ENCODE measurements at regions not wholly inside any gene's neighbourhood (a gene's known extent, or its start where the extent isn't known, plus 50 kb on each side); places are given as distances from the start of the nearest gene placed in this dataset.

- Histone ChIP-seq H3K9ac (ENCODE audit: low read depth, low read length) (no peak overlapping the region), H3K79me2 (ENCODE audit: insufficient read depth, low read length) (no peaks in the 10 kb centered on the region), H3K4me2 (ENCODE audit: insufficient read depth, low read length) (no peak overlapping the region), H3K4me3 (ENCODE audit: low read depth in 1 of 2, low read length in 2 of 2) (no peak overlapping the region), H3K4me1 (ENCODE audit: insufficient read depth, low read length) (no peaks in the 10 kb centered on the region), H2AFZ (ENCODE audit: low read depth, low read length) (no peak overlapping the region), H4K20me1 (ENCODE audit: insufficient read depth, low read length) (no peaks in the 10 kb centered on the region), H3K27ac (ENCODE audit: low read length) (no peak overlapping the region), H3K27me3 (ENCODE audit: insufficient read depth, low read length, poor library complexity) (no peaks in the 10 kb centered on the region), H3K9me3 (ENCODE audit: insufficient read depth, low read length, severe bottlenecking) (no peaks in the 10 kb centered on the region), H3K36me3 (ENCODE audit: insufficient read depth, low read length) (no peaks in the 10 kb centered on the region)
- ATAC-seq (ENCODE audit: insufficient read depth, low read depth) (no peak), DNase-seq (no peak)
- TF ChIP-seq CTCF (IDR thresholded peaks at IDR 0.05; ENCODE audit: borderline replicate concordance, extremely low read depth, low read length, poor library complexity, severe bottlenecking) (no peak), EZH2 (IDR thresholded peaks at IDR 0.05; ENCODE audit: borderline replicate concordance, low read depth, low read length, severe bottlenecking) (no peak)
Observed at GRCh38 chr15:73001840-73002239, 50.4 kb upstream of the NEO1 start.

GRCh38 chr15:73000293-73000692 lies 52.0 kb upstream of the NEO1 start:
- no peak overlapping the region for H3K27ac ChIP-seq (ENCODE audit: low read length)
- ATAC-seq (ENCODE audit: insufficient read depth, low read depth) (no peak), DNase-seq (no peak)
- H3K9me3 ChIP-seq (ENCODE audit: insufficient read depth, low read length, severe bottlenecking): no peaks in the 10 kb centered on the region
- TF ChIP-seq CTCF (IDR thresholded peaks at IDR 0.05; ENCODE audit: borderline replicate concordance, extremely low read depth, low read length, poor library complexity, severe bottlenecking) (no peak), EZH2 (IDR thresholded peaks at IDR 0.05; ENCODE audit: borderline replicate concordance, low read depth, low read length, severe bottlenecking) (no peak)
- H4K20me1 ChIP-seq (ENCODE audit: insufficient read depth, low read length): no peaks in the 10 kb centered on the region
- H3K9ac ChIP-seq (ENCODE audit: low read depth, low read length): no peak overlapping the region
- H2AFZ ChIP-seq (ENCODE audit: low read depth, low read length): no peak overlapping the region
- no peak overlapping the region for H3K4me2 ChIP-seq (ENCODE audit: insufficient read depth, low read length)
- H3K36me3 ChIP-seq (ENCODE audit: insufficient read depth, low read length): no peaks in the 10 kb centered on the region
- no peak overlapping the region for H3K4me3 ChIP-seq (ENCODE audit: low read depth in 1 of 2, low read length in 2 of 2)
- no peaks in the 10 kb centered on the region for H3K4me1 ChIP-seq (ENCODE audit: insufficient read depth, low read length)
- H3K79me2 ChIP-seq (ENCODE audit: insufficient read depth, low read length): no peaks in the 10 kb centered on the region
- peaks cover 3% of the 10 kb centered on the region for H3K27me3 ChIP-seq (ENCODE audit: insufficient read depth, low read length, poor library complexity)

GRCh38 chr15:72999586-72999985 lies 52.7 kb upstream of the NEO1 start:
- H3K9ac ChIP-seq (ENCODE audit: low read depth, low read length): no peak overlapping the region
- H3K9me3 ChIP-seq (ENCODE audit: insufficient read depth, low read length, severe bottlenecking): no peaks in the 10 kb centered on the region
- no peaks in the 10 kb centered on the region for H3K36me3 ChIP-seq (ENCODE audit: insufficient read depth, low read length)
- peaks cover 3% of the 10 kb centered on the region for H3K27me3 ChIP-seq (ENCODE audit: insufficient read depth, low read length, poor library complexity)
- H3K4me2 ChIP-seq (ENCODE audit: insufficient read depth, low read length): no peak overlapping the region
- H3K27ac ChIP-seq (ENCODE audit: low read length): no peak overlapping the region
- no peak for DNase-seq
- TF ChIP-seq CTCF (IDR thresholded peaks at IDR 0.05; ENCODE audit: borderline replicate concordance, extremely low read depth, low read length, poor library complexity, severe bottlenecking): no peak
- no peak for TF ChIP-seq EZH2 (IDR thresholded peaks at IDR 0.05; ENCODE audit: borderline replicate concordance, low read depth, low read length, severe bottlenecking)
- H3K79me2 ChIP-seq (ENCODE audit: insufficient read depth, low read length): no peaks in the 10 kb centered on the region
- no peak for ATAC-seq (ENCODE audit: insufficient read depth, low read depth)
- no peak overlapping the region for H2AFZ ChIP-seq (ENCODE audit: low read depth, low read length)
- no peak overlapping the region for H3K4me3 ChIP-seq (ENCODE audit: low read depth in 1 of 2, low read length in 2 of 2)
- H3K4me1 ChIP-seq (ENCODE audit: insufficient read depth, low read length): no peaks in the 10 kb centered on the region
- no peaks in the 10 kb centered on the region for H4K20me1 ChIP-seq (ENCODE audit: insufficient read depth, low read length)
